GM18861 (cell line): ENCODE measurements at regions not wholly inside any gene's neighbourhood (a gene's known extent, or its start where the extent isn't known, plus 50 kb on each side); places are given as distances from the start of the nearest gene placed in this dataset.
"Not testable (repeated sequence)": the region's sequence is repeated elsewhere in the genome, so short reads cannot be mapped to it uniquely, and the experiment has no call there.

Experiments used
- ATAC-seq: cut with Tn5 transposase; IDR thresholded peaks from one replicate; pipeline ENCODE4 v1.9.1; 2021; ENCODE audit not compliant: unreplicated experiment

- ATAC-seq: no peak
Measured at GRCh38 chr10:50997461-50997860, 76.8 kb upstream of the PRKG1 start.

GRCh38 chr10:50999163-50999562, 75.1 kb upstream of the PRKG1 start:
- ATAC-seq: no peak

GRCh38 chr10:51000164-51000563, 74.1 kb upstream of the PRKG1 start:
- ATAC-seq: no peak

- no peak for ATAC-seq
Measured at GRCh38 chr10:51000976-51001375, 73.3 kb upstream of the PRKG1 start.

- no peak for ATAC-seq
Measured at GRCh38 chr10:51001587-51001986, 72.7 kb upstream of the PRKG1 start.

GRCh38 chr10:51002469-51002868, 71.8 kb upstream of the PRKG1 start:
- no peak for ATAC-seq

- ATAC-seq: no peak
Measured at GRCh38 chr10:51004776-51005175, 69.5 kb upstream of the PRKG1 start.

- no peak for ATAC-seq
Measured at GRCh38 chr10:51005551-51005950, 68.7 kb upstream of the PRKG1 start.

- no peak for ATAC-seq
Measured at GRCh38 chr10:51006686-51007085, 67.6 kb upstream of the PRKG1 start.

- no peak for ATAC-seq
Measured at GRCh38 chr10:51007781-51008180, 66.5 kb upstream of the PRKG1 start.

- no peak for ATAC-seq
Measured at GRCh38 chr10:51008346-51008745, 65.9 kb upstream of the PRKG1 start.

GRCh38 chr10:51010977-51011376, 63.3 kb upstream of the PRKG1 start:
- ATAC-seq: peak; percentile 56

GRCh38 chr10:51012073-51012472, 62.2 kb upstream of the PRKG1 start:
- ATAC-seq: no peak

- ATAC-seq: no peak
Measured at GRCh38 chr10:51014680-51015389, 59.5 kb upstream of the PRKG1 start.

GRCh38 chr10:51015390-51015754, 58.9 kb upstream of the PRKG1 start:
- ATAC-seq: not testable (repeated sequence)

GRCh38 chr10:51020200-51020599, 54.1 kb upstream of the PRKG1 start:
- ATAC-seq: no peak

GRCh38 chr10:51022933-51023585, 51.2 kb upstream of the PRKG1 start:
- no peak for ATAC-seq

GRCh38 chr10:51023636-51024035, 50.7 kb upstream of the PRKG1 start:
- no peak for ATAC-seq
